HL-60 (cell line): ENCODE measurements at regions not wholly inside any gene's neighbourhood (a gene's known extent, or its start where the extent isn't known, plus 50 kb on each side); places are given as distances from the start of the nearest gene placed in this dataset.

Experiments
- CTCF ChIP-seq: IDR thresholded peaks from one replicate; pipeline ENCODE4 v1.5.1; 2011; ENCODE audit warnings: low read length, control low read depth, inconsistent platforms; ENCODE audit not compliant: insufficient read depth
- GABPA ChIP-seq: IDR thresholded peaks from 2 replicates; pipeline ENCODE4 v1.6.1; 2012; ENCODE audit warnings: low read depth
- POLR2AphosphoS5 ChIP-seq: IDR thresholded peaks from 2 replicates; pipeline ENCODE4 v1.6.1; 2012; ENCODE audit warnings: low read depth
- REST ChIP-seq: IDR thresholded peaks from 2 replicates; pipeline ENCODE4 v1.6.1; 2012; ENCODE audit warnings: low read depth; ENCODE audit not compliant: insufficient replicate concordance
- SPI1 ChIP-seq: IDR thresholded peaks from 2 replicates; pipeline ENCODE4 v1.6.1; 2012; ENCODE audit warnings: low read depth, mild to moderate bottlenecking, borderline replicate concordance

DNA sequence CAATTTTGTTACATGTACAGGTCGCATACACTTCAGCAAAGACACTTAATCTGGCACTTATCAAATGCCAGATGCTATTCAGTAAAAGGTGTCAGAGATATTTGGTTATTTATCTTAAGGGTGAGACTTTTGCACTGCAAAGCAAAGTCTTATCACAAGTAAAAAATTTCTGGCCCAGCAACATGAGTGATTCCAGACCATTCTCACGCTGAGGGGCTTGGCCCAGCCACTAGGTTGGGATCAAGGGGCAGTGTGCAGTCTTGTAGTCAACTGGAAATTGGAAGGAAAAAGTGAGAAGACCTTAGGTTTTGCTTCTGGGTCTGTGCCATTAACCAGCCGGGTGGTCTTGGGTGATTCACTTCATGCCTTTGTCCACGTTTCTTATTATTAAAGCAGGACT lies 181.6 kb downstream of the RNF144A start:
- no peak for TF ChIP-seq CTCF
- TF ChIP-seq GABPA: no peak
- no peak for TF ChIP-seq POLR2AphosphoS5
- TF ChIP-seq REST: no peak
- TF ChIP-seq SPI1: no peak
